PC-9 (cell line): ENCODE measurements at regions not wholly inside any gene's neighbourhood (a gene's known extent, or its start where the extent isn't known, plus 50 kb on each side); places are given as distances from the start of the nearest gene placed in this dataset.

Experiments
- BruUV-seq: library from RNA; stranded (reverse); fragments of 400-500 nt; replicated peaks from 2 replicates; lab custom pipeline; 2021; lab: Mats Ljungman, UMichigan
- CTCF ChIA-PET: fragments of 300-600 bp; sonication (Branson Sonifier 250); formaldehyde crosslinking; loops from one replicate; lab custom pipeline; 2022; ENCODE audit warnings: antibody characterized with exemption; lab: Charles Lee
- POLR2A ChIA-PET: fragments of 300-600 bp; sonication (Branson Sonifier 250); formaldehyde crosslinking; loops from one replicate; lab custom pipeline; 2022; ENCODE audit warnings: antibody characterized with exemption; ENCODE audit not compliant: unreplicated experiment; lab: Charles Lee
- DNase-seq, 2 experiments: peaks; one replicate each; pipeline versions ENCODE4 v3.0.0 to v3.0.0-alpha.2; 2015 to 2022; ENCODE audit warnings: mixed read lengths in 1 of 2
- H2AFZ ChIP-seq: fragments of 200-600 bp; sonication (generic); 2 replicates; pipeline ENCODE4 v1.8.1; 2017; ENCODE audit warnings: antibody characterized with exemption
- H3F3A ChIP-seq: fragments of 200-600 bp; sonication (generic); 2 replicates; pipeline ENCODE4 v1.8.1; 2017; ENCODE audit warnings: antibody characterized with exemption, mild to moderate bottlenecking, low read depth; ENCODE audit not compliant: insufficient read depth
- H3K27ac ChIP-seq: fragments of 200-600 bp; sonication (generic); 2 replicates; pipeline ENCODE4 v1.6.1; 2016; ENCODE audit warnings: mixed run types
- H3K27me3 ChIP-seq: fragments of 200-600 bp; sonication (generic); 2 replicates; pipeline ENCODE4 v1.6.1; 2016; ENCODE audit warnings: low read depth, mixed run types; ENCODE audit not compliant: insufficient read depth
- H3K36me3 ChIP-seq: fragments of 200-600 bp; sonication (generic); 2 replicates; pipeline ENCODE4 v1.6.1; 2016; ENCODE audit warnings: low read depth, mixed run types
- H3K4me1 ChIP-seq: fragments of 200-600 bp; sonication (generic); replicated peaks from 2 replicates; pipeline ENCODE4 v1.6.1; 2016; ENCODE audit warnings: mixed run types; ENCODE audit not compliant: insufficient read depth
- H3K4me2 ChIP-seq: fragments of 200-600 bp; sonication (generic); 2 replicates; pipeline ENCODE4 v1.6.1; 2017; ENCODE audit warnings: mixed run types
- H3K4me3 ChIP-seq: fragments of 200-600 bp; sonication (generic); 2 replicates; pipeline ENCODE4 v1.6.1; 2016; ENCODE audit warnings: mixed run types
- H3K79me2 ChIP-seq: fragments of 200-600 bp; sonication (generic); 2 replicates; pipeline ENCODE4 v1.6.1; 2017; ENCODE audit warnings: low read depth, mixed run types
- H3K9me2 ChIP-seq: fragments of 200-600 bp; sonication (generic); 2 replicates; pipeline ENCODE4 v1.8.1; 2017; ENCODE audit warnings: mild to moderate bottlenecking; ENCODE audit not compliant: insufficient read depth
- H3K9me3 ChIP-seq: fragments of 200-600 bp; sonication (generic); 2 replicates; pipeline ENCODE4 v1.8.1; 2016; ENCODE audit warnings: low read depth; ENCODE audit not compliant: insufficient read depth
- H4K20me1 ChIP-seq: fragments of 200-600 bp; sonication (generic); 2 replicates; pipeline ENCODE4 v1.8.1; 2017; ENCODE audit not compliant: insufficient read depth
- EZH2 ChIP-seq: fragments of 200-600 bp; sonication (generic); IDR thresholded peaks from 2 replicates; pipeline ENCODE4 v1.8.0; 2017; ENCODE audit warnings: antibody characterized with exemption, low read depth
- intact Hi-C: fragments of 100-400 bp; cut with micrococcal nuclease; formaldehyde crosslinking; loops from one replicate; pipeline ENCODE4 v1.10.0; 2022; ENCODE audit not compliant: unreplicated experiment
- TF ChIP-seq, protein P1 (sequence below): fragments of 200-600 bp; sonication (generic); conservative IDR thresholded peaks from 2 replicates; pipeline ENCODE4 v1.6.1; 2017; ENCODE audit warnings: mixed run types, antibody characterized with exemption, mild to moderate bottlenecking, moderate library complexity

- peak; percentile 41 to 77 for DNase-seq
- no peak overlapping the region for H2AFZ ChIP-seq
- no TSS peak for BruUV-seq
- peaks cover 10% of the 10 kb centered on the region for H3F3A ChIP-seq
- H3K9me3 ChIP-seq = peaks cover 3% of the 10 kb centered on the region; the same call in 1 of the 2 replicates
- H3K4me3 ChIP-seq = no peak overlapping the region
- no peaks in the 10 kb centered on the region for H3K79me2 ChIP-seq
- POLR2A ChIA-PET = interaction anchor here (0.6 to 0.8 kb wide), 2 partner anchors 195 to 226 kb away, joined by 3 to 5 read pairs; no protein-coding TSS in a partner anchor
- no peak overlapping the region for H3K4me2 ChIP-seq
- H3K36me3 ChIP-seq = no peaks in the 10 kb centered on the region; the same call in 1 of the 2 replicates
- TF ChIP-seq, protein P1, sequence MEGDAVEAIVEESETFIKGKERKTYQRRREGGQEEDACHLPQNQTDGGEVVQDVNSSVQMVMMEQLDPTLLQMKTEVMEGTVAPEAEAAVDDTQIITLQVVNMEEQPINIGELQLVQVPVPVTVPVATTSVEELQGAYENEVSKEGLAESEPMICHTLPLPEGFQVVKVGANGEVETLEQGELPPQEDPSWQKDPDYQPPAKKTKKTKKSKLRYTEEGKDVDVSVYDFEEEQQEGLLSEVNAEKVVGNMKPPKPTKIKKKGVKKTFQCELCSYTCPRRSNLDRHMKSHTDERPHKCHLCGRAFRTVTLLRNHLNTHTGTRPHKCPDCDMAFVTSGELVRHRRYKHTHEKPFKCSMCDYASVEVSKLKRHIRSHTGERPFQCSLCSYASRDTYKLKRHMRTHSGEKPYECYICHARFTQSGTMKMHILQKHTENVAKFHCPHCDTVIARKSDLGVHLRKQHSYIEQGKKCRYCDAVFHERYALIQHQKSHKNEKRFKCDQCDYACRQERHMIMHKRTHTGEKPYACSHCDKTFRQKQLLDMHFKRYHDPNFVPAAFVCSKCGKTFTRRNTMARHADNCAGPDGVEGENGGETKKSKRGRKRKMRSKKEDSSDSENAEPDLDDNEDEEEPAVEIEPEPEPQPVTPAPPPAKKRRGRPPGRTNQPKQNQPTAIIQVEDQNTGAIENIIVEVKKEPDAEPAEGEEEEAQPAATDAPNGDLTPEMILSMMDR = no peak
- TF ChIP-seq EZH2 = no peak
- no peaks in the 10 kb centered on the region for H3K9me2 ChIP-seq
- H3K4me1 ChIP-seq = peaks cover 15% of the 10 kb centered on the region
- intact Hi-C loops = loop anchor here (1.0 kb wide), 4 partner anchors 82 to 475 kb away; no protein-coding TSS in a partner anchor
- H4K20me1 ChIP-seq = no peaks in the 10 kb centered on the region
- no peaks in the 10 kb centered on the region for H3K27me3 ChIP-seq
- H3K27ac ChIP-seq = peak overlapping the region; percentile 52
- CTCF ChIA-PET = interaction anchor here (0.6 kb wide), 1 partner anchor 105 kb away, joined by 7 read pairs; no protein-coding TSS in a partner anchor
Measured at GRCh38 chr1:218592688-218593087, 247.6 kb downstream of the TGFB2 start.

- DNase-seq = peak in 1 of 2 experiments; percentile 14
- BruUV-seq = no TSS peak
- Histone ChIP-seq H3K9me3 (no peaks in the 10 kb centered on the region), H3K9me2 (no peaks in the 10 kb centered on the region), H3K27ac (no peak overlapping the region), H3K4me2 (no peak overlapping the region), H3K27me3 (no peaks in the 10 kb centered on the region), H3K36me3 (no peaks in the 10 kb centered on the region), H3F3A (no peaks in the 10 kb centered on the region; the same call in 1 of the 2 replicates), H3K4me1 (no peaks in the 10 kb centered on the region), H2AFZ (no peak overlapping the region), H3K4me3 (no peak overlapping the region), H3K79me2 (no peaks in the 10 kb centered on the region), H4K20me1 (no peaks in the 10 kb centered on the region)
- intact Hi-C loops = no loop called here
- ChIA-PET CTCF (no interaction called here), POLR2A (no interaction called here)
- no peak for TF ChIP-seq EZH2
- TF ChIP-seq, protein P1 = no peak
Measured at GRCh38 chr1:218600968-218601367, 255.8 kb downstream of the TGFB2 start.

DNA sequence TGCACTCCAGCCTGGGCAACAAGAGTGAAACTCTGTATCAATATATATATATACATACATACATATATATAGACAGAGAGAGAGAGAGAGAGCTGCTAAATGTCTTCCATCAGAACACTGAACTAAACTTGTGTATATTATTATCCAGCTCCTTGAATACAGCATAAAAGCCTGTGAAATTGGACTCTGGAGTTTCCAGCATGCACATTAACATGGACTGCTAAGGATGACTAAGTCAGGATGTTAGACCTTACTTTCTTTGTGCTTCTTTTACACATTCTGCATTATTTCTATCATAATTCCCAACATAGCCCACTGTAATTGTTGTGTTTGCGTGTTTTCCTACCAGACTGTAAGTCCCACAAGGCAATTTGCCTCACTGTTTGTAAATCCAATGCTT lies 259.1 kb downstream of the TGFB2 start:
- H3K4me2 ChIP-seq = no peak overlapping the region
- intact Hi-C loops = no loop called here
- no TSS peak for BruUV-seq
- POLR2A ChIA-PET = no interaction called here
- no peaks in the 10 kb centered on the region for H3K9me2 ChIP-seq
- H4K20me1 ChIP-seq = no peaks in the 10 kb centered on the region
- H3K4me3 ChIP-seq = no peak overlapping the region
- H3K27ac ChIP-seq = no peak overlapping the region
- no peaks in the 10 kb centered on the region; the same call in 1 of the 2 replicates for H3F3A ChIP-seq
- no peak overlapping the region for H2AFZ ChIP-seq
- CTCF ChIA-PET = no interaction called here
- H3K79me2 ChIP-seq = no peaks in the 10 kb centered on the region
- H3K9me3 ChIP-seq = no peaks in the 10 kb centered on the region; the same call in 1 of the 2 replicates
- no peak for DNase-seq
- no peaks in the 10 kb centered on the region for H3K27me3 ChIP-seq
- TF ChIP-seq, protein P1 = no peak
- no peak for TF ChIP-seq EZH2
- no peaks in the 10 kb centered on the region for H3K4me1 ChIP-seq
- no peaks in the 10 kb centered on the region for H3K36me3 ChIP-seq
